Sciatic nerve (tissue), 2 donors: ENCODE measurements at regions not wholly inside any gene's neighbourhood (a gene's known extent, or its start where the extent isn't known, plus 50 kb on each side); places are given as distances from the start of the nearest gene placed in this dataset.
"Not testable (repeated sequence)": the region's sequence is repeated elsewhere in the genome, so short reads cannot be mapped to it uniquely, and the experiment has no call there.

Experiments used
- ATAC-seq: fragments of 200-7000 bp; cut with Tn5 transposase; one replicate; pipeline ENCODE4 v1.9.1; 2020; ENCODE audit warnings: mild to moderate bottlenecking, moderate library complexity
- DNase-seq: peaks from one replicate; pipeline ENCODE4 v3.0.0-alpha.2; 2020; ENCODE audit warnings: low spot score
- intact Hi-C: fragments of 100-400 bp; cut with DNase I; formaldehyde crosslinking; loops from one replicate; pipeline ENCODE4 v1.14.2; 2022
- donor health status: DM: no; HTN: no; CAD: no.
- donor health status: DM: no; HTN: no; CAD: no.

DNA sequence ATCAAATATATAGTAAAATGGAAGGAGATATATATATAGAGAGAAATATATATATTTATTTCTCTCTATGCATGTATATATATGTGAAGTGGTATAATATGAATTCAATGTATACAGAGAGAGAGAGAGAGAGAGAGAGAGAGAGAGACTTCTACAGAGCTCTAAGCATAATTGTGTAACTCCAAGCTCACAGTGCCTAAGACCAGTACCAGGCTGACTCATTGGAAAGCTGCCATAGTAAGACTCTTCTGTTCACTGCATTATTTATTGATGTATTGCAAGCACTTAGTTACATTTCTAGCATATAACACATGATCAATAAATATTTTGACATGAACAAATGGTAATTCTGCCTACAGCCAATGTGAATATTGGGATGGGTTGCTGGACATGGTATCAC is 1734.7 kb downstream of the SLITRK1 start:
- intact Hi-C loops = no loop called here
- DNase-seq (no peak), ATAC-seq (no peak)

DNA sequence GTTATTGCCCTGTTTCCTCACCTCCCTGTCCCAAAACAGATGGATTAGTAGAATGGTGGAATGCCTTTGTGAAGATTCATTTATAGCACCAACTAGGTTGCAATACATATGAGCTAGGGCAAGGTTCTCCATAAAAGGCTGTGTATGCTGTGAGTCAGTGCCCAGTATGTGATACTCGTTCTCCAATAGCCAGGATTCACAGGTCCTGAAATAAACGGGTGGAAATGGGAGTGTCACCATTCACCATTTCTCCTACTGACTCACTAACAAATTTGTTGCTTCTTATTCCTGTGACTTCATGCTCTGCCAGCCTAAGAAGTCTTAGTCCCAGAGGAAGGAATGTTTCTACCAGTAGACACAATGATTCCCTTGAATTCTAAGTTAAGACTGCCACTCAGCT is 1745.4 kb downstream of the SLITRK1 start:
- intact Hi-C loops = no loop called here
- ATAC-seq = no peak
- DNase-seq = no peak

DNA sequence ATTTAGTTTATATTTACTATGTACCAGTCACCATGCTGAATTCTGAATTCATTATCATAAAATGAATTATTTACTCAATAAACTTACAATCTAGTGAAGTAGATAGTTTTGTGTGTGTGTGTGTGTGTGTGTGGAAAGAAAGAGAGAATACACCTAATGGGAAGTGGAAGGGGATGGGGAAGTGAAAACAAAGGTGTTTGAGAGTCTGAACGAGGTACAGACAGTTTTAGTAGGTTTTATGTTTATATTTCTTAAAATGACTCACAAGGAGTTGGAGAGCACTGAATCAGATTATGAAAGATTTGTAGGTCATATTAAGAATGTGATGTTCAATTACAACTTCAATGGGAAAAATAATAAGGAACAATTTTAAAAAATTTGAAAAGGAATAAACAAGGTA is 1753.0 kb downstream of the SLITRK1 start:
- intact Hi-C loops = no loop called here
- DNase-seq (no peak), ATAC-seq (no peak)

DNA sequence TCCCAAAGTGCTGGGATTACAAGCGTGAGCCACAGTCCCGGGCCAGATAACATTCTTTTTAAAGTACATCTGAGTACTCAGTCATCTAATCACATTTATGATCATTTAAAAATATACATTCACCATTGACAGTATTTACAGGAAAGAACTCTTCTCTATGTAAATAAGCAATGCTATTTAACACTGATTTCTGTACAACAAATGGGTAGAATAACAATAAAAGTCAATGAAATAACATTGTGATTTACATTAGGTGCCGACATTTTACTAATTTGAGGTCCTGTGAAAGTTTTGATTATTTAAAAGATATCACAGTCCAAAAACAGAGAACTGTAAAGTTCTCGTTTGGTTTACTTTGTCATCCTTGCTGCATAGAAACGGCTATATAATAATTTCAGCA is 1763.7 kb downstream of the SLITRK1 start:
- DNase-seq = no peak
- intact Hi-C loops = no loop called here
- ATAC-seq = no peak

DNA sequence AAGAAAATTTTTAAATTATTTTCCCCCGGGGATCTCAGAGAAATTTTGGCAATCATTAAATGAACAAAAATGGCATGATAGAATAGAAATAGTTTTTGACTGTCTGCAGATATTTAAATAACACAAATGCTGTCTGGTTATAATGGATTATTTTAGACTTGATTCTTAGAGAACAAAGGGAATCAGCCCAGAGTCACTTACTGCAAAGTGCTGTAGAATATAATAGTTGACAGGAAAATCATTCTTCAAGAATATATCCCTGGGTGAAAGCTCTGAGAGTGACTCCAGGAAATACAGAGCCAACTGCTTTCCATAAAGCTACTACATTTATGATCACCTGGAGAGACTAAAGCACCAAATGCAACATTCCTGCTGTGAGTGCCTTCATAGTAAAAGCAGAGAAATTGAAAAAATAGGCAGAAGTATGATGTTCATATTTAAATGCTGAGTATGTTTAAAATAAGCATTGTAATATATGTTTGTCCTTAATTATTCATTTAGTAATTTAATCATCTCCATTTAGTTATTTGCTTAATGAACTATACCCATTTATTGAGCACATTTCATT is 1765.8 kb downstream of the SLITRK1 start:
- intact Hi-C loops = no loop called here
- ATAC-seq = no peak
- no peak for DNase-seq

DNA sequence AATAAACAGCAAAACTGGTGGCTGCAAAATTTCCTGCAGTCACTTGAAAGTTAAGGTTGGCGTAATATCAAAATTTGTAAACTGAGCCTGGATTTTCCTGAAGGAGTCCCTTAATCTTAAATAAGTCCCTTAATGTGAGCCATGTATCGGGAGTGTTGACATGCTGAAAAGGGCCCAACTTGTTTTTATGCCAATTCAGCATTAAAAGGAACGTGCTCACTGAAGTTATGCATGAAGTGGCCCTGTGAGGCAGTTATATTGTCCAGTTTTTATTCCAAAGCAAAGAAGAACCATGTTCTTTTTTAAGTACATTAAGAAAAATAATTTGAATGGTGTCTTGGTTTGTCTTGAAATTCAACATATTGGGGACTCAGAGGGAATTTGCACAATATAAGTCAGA is 1766.9 kb downstream of the SLITRK1 start:
- ATAC-seq = no peak
- intact Hi-C loops = no loop called here
- DNase-seq = no peak

DNA sequence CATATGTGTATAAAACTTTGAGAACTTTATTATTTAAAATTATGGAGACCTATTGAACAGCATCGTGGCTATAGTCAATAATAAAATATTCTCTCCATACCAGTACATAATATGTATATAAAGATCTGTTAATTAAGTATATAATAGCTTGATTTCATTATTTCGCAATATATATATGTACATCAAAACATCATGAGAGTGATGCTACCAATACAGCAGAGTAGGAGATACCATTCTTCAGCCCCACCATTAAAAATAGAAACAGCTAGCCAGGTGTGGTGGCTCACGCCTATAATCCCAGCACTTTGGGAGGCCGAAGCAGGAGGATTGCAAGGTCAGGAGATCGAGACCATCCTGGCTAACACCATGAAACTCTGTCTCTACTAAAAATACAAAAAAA is 1755.3 kb upstream of the SPRY2 start:
- intact Hi-C loops = no loop called here
- no peak for ATAC-seq
- DNase-seq = no peak

DNA sequence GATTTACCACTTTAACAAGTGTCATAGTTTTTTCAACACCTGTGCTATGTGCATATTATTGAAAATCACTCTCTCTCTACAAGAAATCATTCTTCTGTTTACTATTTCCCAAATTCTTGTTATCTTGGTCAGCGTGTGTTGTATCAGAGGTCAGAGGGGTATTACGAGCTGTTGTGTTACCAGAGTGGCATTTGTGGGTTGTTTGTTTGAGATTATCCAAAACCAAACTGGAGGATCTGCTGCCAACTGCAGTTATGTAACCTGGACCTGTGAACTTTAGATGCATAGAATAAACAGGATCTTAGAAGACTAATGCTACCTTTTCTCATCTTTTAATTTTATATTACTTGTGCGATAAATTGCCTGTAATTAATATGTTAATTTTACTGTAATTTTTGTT is 1751.4 kb upstream of the SPRY2 start:
- no peak for ATAC-seq
- intact Hi-C loops = no loop called here
- DNase-seq = no peak

DNA sequence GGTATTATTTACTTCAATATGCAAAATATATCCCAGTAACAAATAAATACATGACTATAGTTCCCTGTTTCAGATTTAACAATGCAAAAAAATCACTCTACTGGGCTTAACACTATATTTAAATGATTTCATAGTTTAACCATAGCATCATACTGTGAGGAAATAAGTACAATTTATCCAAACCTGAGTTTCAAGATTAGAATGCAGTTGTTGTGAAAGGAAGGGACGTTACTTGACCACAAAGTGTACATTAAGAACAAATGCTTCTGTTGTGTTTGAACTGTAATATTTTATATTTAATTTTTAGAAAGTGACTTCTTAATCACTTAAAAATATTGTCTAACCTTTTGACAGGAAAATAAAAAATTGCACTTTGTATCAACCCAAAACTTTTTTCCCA is 1747.9 kb upstream of the SPRY2 start:
- intact Hi-C loops = no loop called here
- ATAC-seq (no peak), DNase-seq (no peak)

DNA sequence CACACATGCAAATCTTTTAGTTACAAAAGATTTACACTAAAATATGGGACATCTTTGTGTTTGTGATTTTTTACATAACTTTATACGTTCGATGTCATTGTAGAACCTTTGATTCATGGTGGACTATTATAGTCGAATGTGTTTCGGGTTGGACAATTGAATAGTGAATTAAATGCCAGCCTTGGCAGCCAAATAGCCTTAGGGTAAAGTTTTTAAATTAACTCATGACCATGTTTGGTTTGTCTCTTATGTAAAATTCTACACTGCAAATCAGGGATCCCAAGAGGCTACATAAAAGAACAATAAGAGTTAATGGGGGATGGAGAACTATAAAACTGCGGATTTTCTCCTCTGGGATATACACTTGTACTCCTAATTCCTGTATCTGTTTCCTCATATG is 1735.6 kb upstream of the SPRY2 start:
- no peak for ATAC-seq

DNA sequence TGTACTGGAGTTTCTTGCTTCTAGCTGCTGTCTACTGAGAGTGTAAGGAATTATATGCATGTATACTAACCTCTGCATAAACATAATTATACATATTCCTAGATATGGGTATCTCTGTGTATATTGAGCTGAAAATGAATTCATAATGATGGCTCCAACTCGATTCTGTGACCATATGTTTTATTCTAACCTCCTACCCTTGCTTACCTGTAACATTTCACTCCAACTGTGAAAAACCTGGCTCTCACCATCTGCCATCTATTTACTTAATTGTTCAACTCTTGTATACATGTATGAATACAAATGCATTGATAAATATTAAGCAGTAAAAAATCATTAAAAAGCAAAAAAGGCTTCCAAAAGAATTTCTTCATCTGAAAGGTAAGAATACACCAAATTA is 1729.5 kb upstream of the SPRY2 start:
- intact Hi-C loops = no loop called here
- DNase-seq (no peak), ATAC-seq (no peak)

More for the DNA sequence above, 1735.6 kb upstream of the SPRY2 start:
- no peak for DNase-seq
- intact Hi-C loops = no loop called here

DNA sequence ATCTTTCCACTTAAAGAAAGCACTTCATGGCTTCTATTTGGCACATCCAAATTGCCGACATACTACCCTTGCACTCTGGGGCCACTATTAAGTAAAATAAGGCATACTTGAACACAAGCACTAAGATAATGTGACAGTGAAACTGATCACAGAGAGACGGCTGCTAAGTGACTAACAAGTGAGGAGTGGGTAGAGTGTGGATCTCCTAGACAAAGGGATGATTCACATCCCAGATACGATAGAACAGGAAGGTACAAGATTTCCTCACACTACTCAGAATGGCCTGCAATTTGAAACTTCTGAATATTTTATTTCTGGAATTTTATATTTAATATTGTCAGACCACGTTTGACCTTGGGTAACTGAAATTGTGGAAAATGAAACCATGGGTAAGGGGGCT is 1721.8 kb upstream of the SPRY2 start:
- no peak for DNase-seq
- intact Hi-C loops = no loop called here

DNA sequence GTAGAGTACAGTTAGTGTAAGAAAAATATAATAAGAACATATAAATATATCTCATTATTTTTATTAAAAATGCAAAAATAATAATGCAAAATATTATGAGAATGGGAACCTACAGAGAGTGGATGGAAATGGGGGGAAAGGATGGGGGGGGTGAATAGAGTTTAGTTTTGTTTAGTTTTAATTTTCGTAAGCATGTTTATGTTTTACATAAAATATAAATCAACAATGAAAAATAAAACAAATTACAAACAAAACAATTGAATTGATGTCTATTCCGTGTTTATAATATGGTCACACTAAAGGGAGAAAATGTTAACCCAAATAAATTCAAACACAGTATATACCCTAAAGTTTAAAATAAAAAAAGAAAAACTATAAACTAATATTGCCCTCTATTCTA is 1717.4 kb upstream of the SPRY2 start:
- intact Hi-C loops = no loop called here
- no peak for ATAC-seq
- DNase-seq = no peak

More for the DNA sequence above, 1721.8 kb upstream of the SPRY2 start:
- ATAC-seq = no peak

DNA sequence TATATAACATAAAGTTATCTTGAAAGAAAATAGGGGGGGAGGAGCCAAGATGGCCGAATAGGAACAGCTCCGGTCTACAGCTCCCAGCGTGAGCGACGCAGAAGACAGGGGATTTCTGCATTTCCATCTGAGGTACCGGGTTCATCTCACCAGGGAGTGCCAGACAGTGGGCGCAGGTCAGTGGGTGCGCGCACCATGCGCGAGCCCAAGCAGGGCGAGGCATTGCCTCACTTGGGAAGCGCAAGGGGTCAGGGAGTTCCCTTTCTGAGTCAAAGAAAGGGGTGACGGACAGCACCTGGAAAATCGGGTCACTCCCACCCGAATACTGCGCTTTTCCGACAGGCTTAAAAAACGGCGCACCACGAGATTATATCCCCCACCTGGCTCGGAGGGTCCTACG is 1704.4 kb upstream of the SPRY2 start:
- intact Hi-C loops, DNase-seq, ATAC-seq: not testable (repeated sequence)

DNA sequence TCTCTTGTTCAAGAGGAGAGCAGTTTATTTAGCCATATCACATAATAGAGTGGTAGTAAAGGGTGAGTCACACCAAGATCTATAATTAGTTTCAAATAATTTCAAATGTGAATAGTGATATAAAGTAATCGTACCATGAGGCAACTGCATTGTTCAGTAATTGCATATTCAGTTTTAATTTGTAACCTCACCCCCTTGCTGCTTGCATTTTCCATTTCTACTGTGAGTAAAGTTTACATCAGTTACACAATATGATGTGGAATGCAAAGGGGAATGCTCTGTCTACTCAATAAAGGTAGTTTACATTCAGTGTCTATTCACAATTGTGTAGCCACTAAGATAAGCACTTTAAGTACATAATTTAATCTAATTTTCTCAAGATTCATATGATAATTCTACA is 1695.7 kb upstream of the SPRY2 start:
- ATAC-seq (no peak), DNase-seq (no peak)
- intact Hi-C loops = no loop called here

DNA sequence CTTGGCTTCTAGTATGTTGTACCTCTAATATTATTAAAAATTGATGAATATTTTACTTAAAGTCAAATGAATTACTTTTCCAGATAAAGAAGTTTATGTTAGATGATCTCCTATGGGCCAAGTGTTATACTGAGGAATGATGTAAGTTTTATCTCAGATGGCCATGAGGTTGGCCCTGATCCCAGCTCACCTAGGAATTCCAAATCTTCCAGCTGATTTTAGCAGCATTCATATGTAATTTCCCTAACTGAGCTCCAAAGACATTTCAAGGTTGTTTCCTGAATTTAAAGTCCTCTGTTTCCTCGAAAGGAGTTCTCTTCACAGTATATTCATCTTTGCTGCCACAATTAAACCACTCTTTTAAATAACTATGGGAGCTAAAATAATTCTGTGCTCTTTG is 1670.4 kb upstream of the SPRY2 start:
- ATAC-seq (no peak), DNase-seq (no peak)
- intact Hi-C loops = no loop called here

DNA sequence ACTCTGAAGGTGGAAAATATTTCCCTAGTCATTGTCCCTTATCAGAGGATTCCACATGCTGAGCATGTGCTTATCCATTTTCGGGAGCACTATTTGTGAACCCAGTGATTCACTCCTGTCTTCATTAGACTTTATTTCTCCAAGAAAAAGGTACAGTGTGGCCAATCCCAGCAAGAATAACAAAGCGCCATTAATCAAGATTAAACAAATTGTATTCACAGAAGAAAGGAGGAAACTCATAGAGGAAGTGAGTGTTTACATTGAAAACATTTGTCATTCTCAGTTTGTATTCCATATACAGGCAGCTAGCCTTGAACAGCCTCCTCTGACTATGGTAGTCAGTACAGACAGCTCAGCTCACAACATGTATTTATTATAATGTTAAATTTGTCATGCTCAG is 1669.9 kb upstream of the SPRY2 start:
- no peak for DNase-seq
- ATAC-seq = no peak
- intact Hi-C loops = no loop called here

DNA sequence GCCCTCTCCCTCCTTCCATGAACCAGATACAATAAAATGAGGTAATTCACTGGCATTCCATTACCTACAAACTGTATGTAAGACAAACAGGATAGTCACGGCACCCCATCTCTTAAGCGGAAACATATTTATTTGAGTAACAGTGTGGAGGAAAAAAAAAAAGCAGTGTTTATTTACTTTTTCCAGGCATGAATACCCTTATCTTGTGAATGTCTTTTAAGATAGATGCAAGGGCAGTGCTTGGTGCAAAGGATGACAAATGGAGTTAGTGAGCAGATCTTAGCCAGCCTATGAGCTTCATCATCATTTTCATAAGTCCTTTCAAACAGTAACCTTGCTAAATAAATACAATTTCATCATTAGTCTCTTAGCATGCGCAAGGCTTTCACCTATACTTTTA is 1661.8 kb upstream of the SPRY2 start:
- ATAC-seq (no peak), DNase-seq (no peak)
- intact Hi-C loops = no loop called here

DNA sequence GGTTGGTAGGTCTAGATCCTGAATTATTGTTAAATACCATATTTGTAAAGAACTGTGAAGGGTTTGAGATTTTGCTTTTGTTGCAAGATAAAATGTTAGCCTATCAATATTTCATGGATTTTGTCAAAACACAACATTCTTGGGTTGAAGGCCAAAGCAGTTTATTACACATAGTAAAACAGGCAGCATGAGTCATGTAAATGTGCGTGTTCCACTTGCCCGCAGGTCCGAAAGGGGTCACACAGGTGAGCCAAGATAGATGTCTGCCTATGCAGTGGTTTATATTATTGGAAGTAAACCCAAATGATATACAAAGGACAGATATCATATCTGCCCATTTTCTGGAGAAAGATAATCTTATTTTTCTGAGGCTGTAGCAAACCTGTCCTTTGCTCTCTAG is 1654.4 kb upstream of the SPRY2 start:
- ATAC-seq = no peak
- intact Hi-C loops = no loop called here

DNA sequence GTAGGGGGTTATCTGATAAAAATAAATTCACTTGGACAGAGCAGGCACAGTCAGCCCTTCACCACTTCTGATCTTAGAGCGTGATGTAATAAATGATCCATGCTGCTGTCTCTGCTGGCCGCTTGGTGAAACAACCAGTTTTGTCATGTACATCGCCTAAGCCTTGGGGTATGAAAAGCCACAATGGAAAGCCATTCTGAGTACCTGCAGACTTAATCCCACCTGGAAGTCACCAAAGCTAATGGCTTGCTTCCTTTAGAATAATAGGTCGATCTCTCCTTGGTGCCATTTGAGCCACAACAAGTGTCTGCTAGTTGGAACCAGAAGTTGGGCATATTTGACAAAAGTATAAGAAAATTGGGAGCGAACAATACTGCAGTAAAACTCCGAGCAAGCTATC is 1649.7 kb upstream of the SPRY2 start:
- intact Hi-C loops = no loop called here
- DNase-seq (no peak), ATAC-seq (no peak)

More for the DNA sequence above, 1654.4 kb upstream of the SPRY2 start:
- DNase-seq = no peak

DNA sequence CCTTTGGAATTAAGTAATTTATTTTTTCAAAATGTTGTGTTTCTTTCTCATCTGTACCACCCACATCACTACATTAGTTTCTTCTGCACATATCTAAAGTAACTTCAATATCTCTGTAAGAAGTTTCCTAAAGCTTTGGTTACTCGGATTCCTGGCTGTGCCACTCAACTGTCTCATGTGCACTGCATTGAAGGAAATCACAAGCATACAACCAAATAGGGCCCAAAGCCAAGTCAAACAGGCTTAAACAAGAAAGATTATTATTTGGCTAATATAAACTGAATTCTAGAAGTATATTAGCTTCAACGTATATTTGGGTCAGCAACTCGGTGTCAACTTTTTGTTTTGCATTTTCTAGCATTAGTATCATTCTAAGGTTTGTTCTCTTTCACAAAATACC is 1647.6 kb upstream of the SPRY2 start:
- no peak for DNase-seq
- intact Hi-C loops = no loop called here
- no peak for ATAC-seq
